ENCODE measurements at regions not wholly inside any gene's neighbourhood (a gene's known extent, or its start where the extent isn't known, plus 50 kb on each side); places are given as distances from the start of the nearest gene placed in this dataset.

DNA sequence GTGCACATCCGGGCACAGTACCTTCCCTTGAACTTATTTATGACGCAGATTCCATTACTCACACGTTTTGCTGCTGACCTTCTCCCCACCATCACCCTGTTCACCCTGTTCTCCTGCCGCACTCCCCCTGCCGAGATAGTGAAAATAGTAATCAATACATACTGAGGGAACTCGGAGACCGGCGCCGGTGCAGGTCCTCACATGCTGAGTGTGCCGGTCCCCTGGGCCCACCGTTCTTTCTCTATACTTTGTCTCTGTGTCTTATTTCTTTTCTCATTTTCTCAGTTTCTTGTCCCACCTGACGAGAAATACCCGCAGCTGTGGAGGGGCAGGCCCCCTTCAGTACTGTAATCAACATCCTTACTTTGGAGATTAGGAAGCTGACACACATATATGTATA is 1337.1 kb upstream of the PABPC4L start:
- TF ChIP-seq, protein P1, sequence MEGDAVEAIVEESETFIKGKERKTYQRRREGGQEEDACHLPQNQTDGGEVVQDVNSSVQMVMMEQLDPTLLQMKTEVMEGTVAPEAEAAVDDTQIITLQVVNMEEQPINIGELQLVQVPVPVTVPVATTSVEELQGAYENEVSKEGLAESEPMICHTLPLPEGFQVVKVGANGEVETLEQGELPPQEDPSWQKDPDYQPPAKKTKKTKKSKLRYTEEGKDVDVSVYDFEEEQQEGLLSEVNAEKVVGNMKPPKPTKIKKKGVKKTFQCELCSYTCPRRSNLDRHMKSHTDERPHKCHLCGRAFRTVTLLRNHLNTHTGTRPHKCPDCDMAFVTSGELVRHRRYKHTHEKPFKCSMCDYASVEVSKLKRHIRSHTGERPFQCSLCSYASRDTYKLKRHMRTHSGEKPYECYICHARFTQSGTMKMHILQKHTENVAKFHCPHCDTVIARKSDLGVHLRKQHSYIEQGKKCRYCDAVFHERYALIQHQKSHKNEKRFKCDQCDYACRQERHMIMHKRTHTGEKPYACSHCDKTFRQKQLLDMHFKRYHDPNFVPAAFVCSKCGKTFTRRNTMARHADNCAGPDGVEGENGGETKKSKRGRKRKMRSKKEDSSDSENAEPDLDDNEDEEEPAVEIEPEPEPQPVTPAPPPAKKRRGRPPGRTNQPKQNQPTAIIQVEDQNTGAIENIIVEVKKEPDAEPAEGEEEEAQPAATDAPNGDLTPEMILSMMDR (IDR thresholded peaks at IDR 0.05; ENCODE audit: low read depth, low read length, missing control alignments) = no peak
- no peak overlapping the region for H3K4me3 ChIP-seq (ENCODE audit: low read depth, low read length)
- H3K36me3 ChIP-seq (replicated peaks) = no peaks in the 10 kb centered on the region
- H3K27ac ChIP-seq = no peak overlapping the region
- DNase-seq = no peak
- no peaks in the 10 kb centered on the region for H3K27me3 ChIP-seq (replicated peaks)
- in situ Hi-C loops (cut with HindIII; ENCODE audit: low pct_ligation_motif_present, low sequenced_read_pairs) = no loop called here

DNA sequence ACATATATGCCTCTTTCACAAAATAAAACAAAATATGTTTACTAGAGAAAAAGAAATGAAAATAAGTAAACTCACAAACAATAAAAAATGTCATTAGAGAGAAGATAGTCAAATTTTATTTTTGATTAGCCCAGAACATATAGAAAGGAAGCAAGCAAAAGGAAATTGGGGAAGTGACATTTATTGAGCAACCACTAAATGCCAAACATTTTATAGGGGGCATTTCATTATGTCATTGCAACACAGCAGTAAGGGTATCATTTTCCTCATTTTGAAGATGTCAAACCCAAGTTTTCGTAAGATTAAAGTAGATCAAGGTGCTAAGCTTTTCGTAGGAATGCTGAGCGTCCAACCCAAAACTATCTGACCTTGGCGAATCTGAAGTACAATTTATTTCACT is 1331.5 kb upstream of the PABPC4L start:
- Histone ChIP-seq H3K27me3 (replicated peaks) (no peaks in the 10 kb centered on the region), H3K36me3 (replicated peaks) (no peaks in the 10 kb centered on the region), H3K4me3 (ENCODE audit: low read depth, low read length) (no peak overlapping the region), H3K27ac (no peak overlapping the region)
- in situ Hi-C loops (cut with HindIII; ENCODE audit: low pct_ligation_motif_present, low sequenced_read_pairs) = no loop called here
- DNase-seq = no peak
- TF ChIP-seq, protein P1 (IDR thresholded peaks at IDR 0.05; ENCODE audit: low read depth, low read length, missing control alignments) = no peak

DNA sequence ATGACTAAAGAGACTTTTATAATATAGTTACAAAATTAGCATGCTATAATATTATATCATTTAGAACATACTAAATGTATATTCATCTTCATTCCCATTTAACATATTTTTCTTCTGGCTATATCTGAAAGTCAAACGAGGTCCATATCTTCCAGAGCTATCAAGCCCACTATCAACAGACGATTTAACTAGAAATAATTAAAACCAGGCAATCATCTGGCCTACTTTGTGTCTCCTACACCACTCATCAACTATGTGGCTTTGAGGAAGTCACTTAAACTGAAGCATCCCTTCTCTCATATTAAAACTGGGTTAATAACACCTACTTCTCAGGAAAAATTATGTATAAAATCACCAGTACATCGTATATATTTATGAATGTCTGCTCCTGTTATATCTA is 1330.5 kb upstream of the PABPC4L start:
- Histone ChIP-seq H3K4me3 (ENCODE audit: low read depth, low read length) (no peak overlapping the region), H3K27ac (no peak overlapping the region), H3K36me3 (replicated peaks) (no peaks in the 10 kb centered on the region), H3K27me3 (replicated peaks) (no peaks in the 10 kb centered on the region)
- TF ChIP-seq, protein P1 (IDR thresholded peaks at IDR 0.05; ENCODE audit: low read depth, low read length, missing control alignments) = no peak
- no peak for DNase-seq
- in situ Hi-C loops (cut with HindIII; ENCODE audit: low pct_ligation_motif_present, low sequenced_read_pairs) = no loop called here

DNA sequence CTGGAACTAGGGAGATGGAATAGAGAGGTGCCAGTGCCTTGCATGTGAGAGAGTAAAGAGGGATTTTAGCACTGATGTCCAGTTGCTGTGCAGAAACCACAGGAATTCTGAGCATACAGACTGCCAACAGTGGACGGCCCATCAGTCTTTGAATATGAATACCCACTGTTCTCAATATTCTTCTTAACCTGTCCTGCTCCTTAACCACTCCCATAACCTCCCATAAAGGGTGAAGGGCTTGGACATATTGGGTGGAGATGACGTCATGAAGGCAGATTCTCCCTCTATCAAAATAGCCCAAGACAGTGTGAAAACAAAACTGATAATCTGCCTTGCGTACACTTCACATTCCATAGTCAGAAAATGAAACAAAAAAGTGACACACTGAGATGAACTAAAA is 1313.7 kb upstream of the PABPC4L start:
- in situ Hi-C loops (cut with HindIII; ENCODE audit: low pct_ligation_motif_present, low sequenced_read_pairs) = no loop called here
- Histone ChIP-seq H3K4me3 (ENCODE audit: low read depth, low read length) (no peak overlapping the region), H3K36me3 (replicated peaks) (no peaks in the 10 kb centered on the region), H3K27me3 (replicated peaks) (no peaks in the 10 kb centered on the region), H3K27ac (no peak overlapping the region)
- TF ChIP-seq, protein P1 (IDR thresholded peaks at IDR 0.05; ENCODE audit: low read depth, low read length, missing control alignments) = no peak
- peak; percentile 68 for DNase-seq

DNA sequence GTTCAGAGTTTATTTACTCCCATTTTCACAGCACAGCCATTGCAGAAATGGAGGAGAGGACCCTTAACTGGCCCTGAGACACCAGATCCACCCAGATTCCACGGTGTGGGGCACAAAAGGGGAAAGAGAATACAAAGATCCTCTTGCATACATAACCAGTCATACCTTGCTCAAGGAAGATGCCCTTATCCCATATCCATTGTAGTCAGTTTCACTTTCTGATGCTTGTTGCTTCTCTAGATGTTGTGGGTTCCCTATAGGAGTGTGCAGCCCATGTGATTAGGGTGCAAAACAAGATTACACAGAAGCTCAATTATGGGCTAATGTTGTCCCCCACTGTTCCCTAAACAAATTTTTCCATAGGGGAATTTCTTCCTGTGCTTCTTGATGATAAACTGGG is 1309.0 kb upstream of the PABPC4L start:
- Histone ChIP-seq H3K27ac (no peak overlapping the region), H3K27me3 (replicated peaks) (no peaks in the 10 kb centered on the region), H3K4me3 (ENCODE audit: low read depth, low read length) (no peak overlapping the region), H3K36me3 (replicated peaks) (no peaks in the 10 kb centered on the region)
- no peak for DNase-seq
- in situ Hi-C loops (cut with HindIII; ENCODE audit: low pct_ligation_motif_present, low sequenced_read_pairs) = no loop called here
- TF ChIP-seq, protein P1 (IDR thresholded peaks at IDR 0.05; ENCODE audit: low read depth, low read length, missing control alignments) = no peak

DNA sequence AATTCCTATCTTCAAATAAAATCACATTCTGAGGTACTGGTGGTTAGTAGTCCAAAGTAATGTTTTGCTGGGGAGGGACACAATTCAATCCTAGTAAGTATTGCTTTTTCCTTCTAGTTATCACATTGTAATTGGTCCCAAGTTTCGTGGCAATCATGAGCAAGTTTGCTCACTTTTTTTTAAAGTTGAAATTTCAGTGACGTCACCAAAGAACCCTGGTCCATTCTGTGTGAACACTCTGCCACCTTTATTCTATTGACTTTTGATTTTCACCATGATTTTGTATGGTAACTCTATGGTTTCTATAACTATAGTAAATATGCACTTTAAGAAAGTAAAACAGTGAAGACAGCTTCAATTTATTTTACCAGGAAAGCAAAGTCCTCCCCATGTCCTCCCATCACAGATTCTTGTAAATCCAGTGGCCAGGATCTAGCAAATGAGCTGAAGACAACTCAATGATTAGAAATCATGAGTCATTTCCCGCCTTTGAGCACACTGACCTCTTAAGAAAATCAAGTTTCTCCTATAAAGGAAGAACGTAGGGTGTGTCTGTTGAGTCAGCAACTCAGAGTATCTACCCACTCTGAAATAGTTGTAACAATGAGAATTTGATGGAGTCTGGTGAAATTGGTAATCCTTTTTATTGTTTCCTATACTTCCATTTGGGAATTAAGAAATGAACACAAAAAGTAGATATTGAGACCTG is 1306.6 kb upstream of the PABPC4L start:
- no peaks in the 10 kb centered on the region for H3K27me3 ChIP-seq (replicated peaks)
- TF ChIP-seq, protein P1 (IDR thresholded peaks at IDR 0.05; ENCODE audit: low read depth, low read length, missing control alignments) = no peak
- no peaks in the 10 kb centered on the region for H3K36me3 ChIP-seq (replicated peaks)
- H3K4me3 ChIP-seq (ENCODE audit: low read depth, low read length) = no peak overlapping the region
- in situ Hi-C loops (cut with HindIII; ENCODE audit: low pct_ligation_motif_present, low sequenced_read_pairs) = no loop called here
- peak; percentile 91 for DNase-seq
- H3K27ac ChIP-seq = peak overlapping the region; percentile 46
